ENCODE measurements at regions not wholly inside any gene's neighbourhood (a gene's known extent, or its start where the extent isn't known, plus 50 kb on each side); places are given as distances from the start of the nearest gene placed in this dataset.
"Not testable (repeated sequence)": the region's sequence is repeated elsewhere in the genome, so short reads cannot be mapped to it uniquely, and the experiment has no call there.

GRCh38 chr2:17249249-17249648, 269.0 kb downstream of the RAD51AP2 start:
- DNase-seq: no peak

GRCh38 chr2:17245906-17246305, 272.3 kb downstream of the RAD51AP2 start:
- DNase-seq: no peak

- DNase-seq: no peak
Observed at GRCh38 chr2:17242813-17243485, 275.3 kb downstream of the RAD51AP2 start.

GRCh38 chr2:17239550-17239949, 278.7 kb downstream of the RAD51AP2 start:
- DNase-seq: no peak

GRCh38 chr2:17235167-17235566, 283.1 kb downstream of the RAD51AP2 start:
- DNase-seq: no peak

- DNase-seq: no peak
Observed at GRCh38 chr2:17232776-17233556, 285.3 kb downstream of the RAD51AP2 start.

- no peak for DNase-seq
Observed at GRCh38 chr2:17231394-17231965, 286.8 kb downstream of the RAD51AP2 start.

- DNase-seq: no peak
Observed at GRCh38 chr2:17229414-17229813, 288.8 kb downstream of the RAD51AP2 start.

- no peak for DNase-seq
Observed at GRCh38 chr2:17228461-17228860, 289.8 kb downstream of the RAD51AP2 start.

GRCh38 chr2:17227856-17228255, 290.4 kb downstream of the RAD51AP2 start:
- no peak for DNase-seq

GRCh38 chr2:17226941-17227490, 291.2 kb downstream of the RAD51AP2 start:
- no peak for DNase-seq

GRCh38 chr2:17223211-17223610, 295.0 kb downstream of the RAD51AP2 start:
- no peak for DNase-seq

GRCh38 chr2:17208511-17208910, 309.7 kb downstream of the RAD51AP2 start:
- DNase-seq: no peak

- no peak for DNase-seq
Observed at GRCh38 chr2:17206771-17207170, 311.5 kb downstream of the RAD51AP2 start.

GRCh38 chr2:17204214-17204613, 314.0 kb downstream of the RAD51AP2 start:
- not testable (repeated sequence) for DNase-seq

- not testable (repeated sequence) for DNase-seq
Observed at GRCh38 chr2:17202628-17203027, 315.6 kb downstream of the RAD51AP2 start.

- no peak for DNase-seq
Observed at GRCh38 chr2:17199741-17200140, 318.5 kb downstream of the RAD51AP2 start.

- DNase-seq: no peak
Observed at GRCh38 chr2:17196380-17196779, 321.9 kb downstream of the RAD51AP2 start.

GRCh38 chr2:17195016-17195415, 323.2 kb downstream of the RAD51AP2 start:
- DNase-seq: no peak

- DNase-seq: no peak
Observed at GRCh38 chr2:17194083-17194482, 324.2 kb downstream of the RAD51AP2 start.

GRCh38 chr2:17193433-17193890, 324.8 kb downstream of the RAD51AP2 start:
- DNase-seq: not testable (repeated sequence)

- DNase-seq: no peak
Observed at GRCh38 chr2:17191223-17191622, 327.0 kb downstream of the RAD51AP2 start.

GRCh38 chr2:17190527-17190926, 327.7 kb downstream of the RAD51AP2 start:
- DNase-seq: no peak

- no peak for DNase-seq
Observed at GRCh38 chr2:17188721-17189120, 329.5 kb downstream of the RAD51AP2 start.
